Transverse colon (tissue), 4 donors: ENCODE measurements at regions not wholly inside any gene's neighbourhood (a gene's known extent, or its start where the extent isn't known, plus 50 kb on each side); places are given as distances from the start of the nearest gene placed in this dataset.
"Not testable (repeated sequence)": the region's sequence is repeated elsewhere in the genome, so short reads cannot be mapped to it uniquely, and the experiment has no call there.

Source experiments
- DNase-seq: peaks from one replicate; pipeline ENCODE4 v3.0.0-alpha.2; 2019
- H3K27ac ChIP-seq, 4 donors: fragments of 200-600 bp; sonication (generic); 2 replicates each; pipeline ENCODE4 v1.5.1; 2016 to 2018; ENCODE audit warnings: inconsistent platforms in 4 of 4
- H3K27me3 ChIP-seq: fragments of 200-600 bp; sonication (generic); 2 replicates; pipeline ENCODE4 v1.5.1; 2017; ENCODE audit warnings: inconsistent platforms
- H3K36me3 ChIP-seq, 4 donors: fragments of 200-600 bp; sonication (generic); 2 replicates each; pipeline ENCODE4 v1.5.1; 2017 to 2019; ENCODE audit warnings: inconsistent platforms in 4 of 4
- H3K4me1 ChIP-seq, 4 donors: fragments of 200-600 bp; sonication (generic); 2 replicates each; pipeline ENCODE4 v1.5.1; 2017 to 2020; ENCODE audit warnings: inconsistent platforms in 4 of 4
- H3K4me3 ChIP-seq, 4 donors: fragments of 200-600 bp; sonication (generic); 1 replicate in 1 of 4; 2 replicates in 3 of 4; pipeline versions ENCODE4 v1.5.1 to v1.6.1; 2017 to 2019; ENCODE audit warnings: inconsistent platforms in 4 of 4
- H3K9me3 ChIP-seq, 2 donors: fragments of 200-600 bp; sonication (generic); 2 replicates each; pipeline ENCODE4 v1.5.1; 2017 to 2019; ENCODE audit warnings: inconsistent platforms in 2 of 2
- EP300 ChIP-seq: sonication (generic); formaldehyde crosslinking; IDR thresholded peaks from one replicate; pipeline ENCODE4 v1.6.1; 2017; ENCODE audit warnings: antibody characterized with exemption, low read depth
- POLR2A ChIP-seq: fragments of 450-650 bp; IDR thresholded peaks from one replicate; pipeline ENCODE4 v1.6.1; 2016; ENCODE audit warnings: antibody characterized with exemption, mild to moderate bottlenecking, moderate library complexity
- POLR2AphosphoS5 ChIP-seq, 3 donors: sonication (generic); formaldehyde crosslinking; IDR thresholded peaks; one replicate each; pipeline ENCODE4 v1.6.1; 2016; ENCODE audit warnings: antibody characterized with exemption in 3 of 3
- WGBS, 2 donors: methylation state at CpG; one replicate each; pipeline ENCODE4 v1.1.5; 2018; ENCODE audit warnings: low coverage in 1 of 2; 5-methylcytosine and 5-hydroxymethylcytosine counted together
- in situ Hi-C, 4 donors: fragments of 200-750 bp; cut with MboI; loops; one replicate each; pipeline versions ENCODE4 v1.15.0 to v1.15.1; 2017; ENCODE audit warnings: low sequenced_read_pairs in 3 of 4, low pct_ligation_motif_present in 1 of 4, low pct_unique_long_range_greater_than_20kb in 1 of 4
- intact Hi-C: fragments of 100-400 bp; cut with DNase I; formaldehyde crosslinking; loops from one replicate; pipeline ENCODE4 v1.15.1; 2023; ENCODE audit warnings: low total_unique reads
- TF ChIP-seq, protein P1 (sequence below), 5 experiments: fragments of 200-600 bp in 3 of 5; fragments of 450-650 bp in 2 of 5; sonication (generic) in 3 of 5; IDR thresholded peaks; 1 replicate in 2 of 5; 2 replicates in 3 of 5; pipeline ENCODE4 v1.5.1; 2016 to 2017; ENCODE audit warnings: antibody characterized with exemption in 5 of 5, inconsistent platforms in 3 of 5, mild to moderate bottlenecking in 2 of 5, moderate library complexity in 1 of 5

DNA sequence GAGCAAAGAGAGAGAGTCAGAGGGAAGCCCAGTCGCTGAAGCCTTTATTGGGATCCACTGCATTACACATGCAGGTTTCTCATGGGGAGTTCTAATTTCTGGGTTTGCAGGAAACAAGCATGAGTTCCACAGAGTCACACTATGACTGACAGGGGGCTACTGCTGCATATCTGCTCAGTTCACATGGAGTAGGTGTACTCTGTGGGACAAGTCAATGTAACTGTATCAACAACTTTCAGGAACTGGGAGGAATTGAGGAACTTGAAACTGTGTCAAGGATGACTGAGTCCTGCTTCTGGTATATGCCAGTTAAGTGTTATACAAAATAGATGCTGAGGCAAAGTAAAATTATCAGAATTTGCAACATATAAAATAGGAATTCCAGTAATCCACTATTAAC is 110.8 kb downstream of the NPAP1 start:
- in situ Hi-C loops: loop anchor here in 1 of 4 donors (25.0 kb wide), 1 partner anchor 701 kb away; no protein-coding TSS in a partner anchor
- Histone ChIP-seq H3K36me3 (no peaks in the 10 kb centered on the region), H3K4me1 (no peaks in the 10 kb centered on the region), H3K27ac (no peak overlapping the region), H3K9me3 (no peaks in the 10 kb centered on the region), H3K27me3 (no peaks in the 10 kb centered on the region), H3K4me3 (no peak overlapping the region)
- no peak for DNase-seq
- intact Hi-C loops: no loop called here
- WGBS, 2 donors: 73% methylated on average over 1 of the region's 1 CpG; no CpG with 5 or more reads in 1 of the 2 donors
- no peak for TF ChIP-seq POLR2AphosphoS5 (IDR thresholded peaks at IDR 0.05)
- no peak for TF ChIP-seq EP300
- TF ChIP-seq, protein P1, sequence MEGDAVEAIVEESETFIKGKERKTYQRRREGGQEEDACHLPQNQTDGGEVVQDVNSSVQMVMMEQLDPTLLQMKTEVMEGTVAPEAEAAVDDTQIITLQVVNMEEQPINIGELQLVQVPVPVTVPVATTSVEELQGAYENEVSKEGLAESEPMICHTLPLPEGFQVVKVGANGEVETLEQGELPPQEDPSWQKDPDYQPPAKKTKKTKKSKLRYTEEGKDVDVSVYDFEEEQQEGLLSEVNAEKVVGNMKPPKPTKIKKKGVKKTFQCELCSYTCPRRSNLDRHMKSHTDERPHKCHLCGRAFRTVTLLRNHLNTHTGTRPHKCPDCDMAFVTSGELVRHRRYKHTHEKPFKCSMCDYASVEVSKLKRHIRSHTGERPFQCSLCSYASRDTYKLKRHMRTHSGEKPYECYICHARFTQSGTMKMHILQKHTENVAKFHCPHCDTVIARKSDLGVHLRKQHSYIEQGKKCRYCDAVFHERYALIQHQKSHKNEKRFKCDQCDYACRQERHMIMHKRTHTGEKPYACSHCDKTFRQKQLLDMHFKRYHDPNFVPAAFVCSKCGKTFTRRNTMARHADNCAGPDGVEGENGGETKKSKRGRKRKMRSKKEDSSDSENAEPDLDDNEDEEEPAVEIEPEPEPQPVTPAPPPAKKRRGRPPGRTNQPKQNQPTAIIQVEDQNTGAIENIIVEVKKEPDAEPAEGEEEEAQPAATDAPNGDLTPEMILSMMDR (IDR thresholded peaks at IDR 0.05): no peak
- no peak for TF ChIP-seq POLR2A

DNA sequence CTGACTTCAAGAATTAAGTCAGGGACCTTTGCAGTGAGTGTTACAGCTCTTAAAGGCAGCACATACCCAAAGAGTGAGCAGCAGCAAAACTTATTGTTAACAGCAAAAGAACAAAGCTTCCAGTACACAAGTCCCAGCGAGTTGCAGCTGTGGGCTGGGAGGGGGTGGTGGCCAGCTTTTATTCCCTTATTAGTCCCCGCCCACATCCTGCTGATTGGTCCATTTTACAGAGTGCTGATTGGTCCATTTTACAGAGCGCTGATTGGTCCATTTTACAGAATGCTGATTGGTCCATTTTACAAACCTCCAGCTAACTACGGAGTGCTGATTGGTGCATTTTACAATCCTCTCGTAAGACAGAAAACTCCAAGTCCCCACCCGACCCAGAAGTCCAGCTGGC is 127.0 kb downstream of the NPAP1 start:
- WGBS, 2 donors: 71% methylated on average over 6 of the region's 6 CpGs; no CpG with 5 or more reads in 1 of the 2 donors
- DNase-seq, H3K4me1 ChIP-seq, intact Hi-C loops, H3K27ac ChIP-seq, H3K27me3 ChIP-seq, H3K9me3 ChIP-seq, in situ Hi-C loops, H3K36me3 ChIP-seq, H3K4me3 ChIP-seq: not testable (repeated sequence)

DNA sequence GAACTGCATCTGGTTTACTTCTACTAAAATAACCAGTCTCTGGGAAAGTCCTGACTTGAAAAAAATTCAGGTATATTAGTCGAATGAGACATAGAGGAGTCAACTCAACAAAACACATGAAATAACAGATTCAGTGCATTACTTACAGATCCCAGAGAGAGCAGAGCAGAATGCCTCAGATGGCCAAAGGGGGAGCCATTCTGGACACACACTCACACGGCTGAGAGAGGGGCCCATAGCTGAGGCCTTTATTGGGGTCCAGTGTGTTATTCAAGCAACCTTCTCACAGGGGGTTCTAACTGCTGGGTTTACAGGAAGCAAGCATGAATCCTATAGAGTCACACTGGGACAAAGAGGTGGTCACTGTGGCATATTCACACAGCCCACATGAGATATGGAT is 135.1 kb upstream of the SNRPN start:
- Histone ChIP-seq H3K36me3 (no peaks in the 10 kb centered on the region), H3K4me1 (no peaks in the 10 kb centered on the region), H3K4me3 (no peak overlapping the region), H3K27me3 (no peaks in the 10 kb centered on the region), H3K9me3 (peaks cover 0 to 5% of the 10 kb centered on the region in 2 donors), H3K27ac (no peak overlapping the region)
- no peak for TF ChIP-seq POLR2A
- no peak for TF ChIP-seq POLR2AphosphoS5 (IDR thresholded peaks at IDR 0.05)
- no peak for TF ChIP-seq EP300
- TF ChIP-seq, protein P1 (IDR thresholded peaks at IDR 0.05): no peak
- in situ Hi-C loops (no loop called here), intact Hi-C loops (no loop called here)
- 60 to 100% methylated on average over 1 to 2 of the region's 2 CpGs for WGBS, 2 donors
- DNase-seq: no peak

DNA sequence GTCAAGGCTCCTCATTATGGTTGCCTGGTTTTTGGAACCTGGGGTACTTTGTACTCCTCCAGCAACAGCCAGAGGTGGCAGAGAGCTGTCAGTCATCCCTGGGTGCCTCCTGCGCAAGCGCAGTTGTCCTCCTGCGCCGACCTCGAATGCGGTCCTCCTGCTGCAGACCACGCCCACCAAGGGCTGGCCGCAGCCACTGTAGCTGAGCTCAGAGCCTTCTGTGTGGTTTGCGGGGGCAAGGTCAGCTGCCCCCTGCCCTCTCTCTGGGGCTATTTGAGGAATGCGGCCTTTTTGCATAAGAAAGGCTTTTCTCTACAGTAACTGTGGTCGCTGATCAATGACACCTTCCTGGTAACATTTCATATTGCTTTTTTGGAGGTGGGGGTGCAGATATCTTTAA is 131.3 kb upstream of the SNRPN start:
- Histone ChIP-seq H3K27ac (no peak overlapping the region), H3K27me3 (no peaks in the 10 kb centered on the region), H3K4me1 (no peaks in the 10 kb centered on the region), H3K36me3 (no peaks in the 10 kb centered on the region), H3K9me3 (peaks cover 0 to 5% of the 10 kb centered on the region in 2 donors), H3K4me3 (no peak overlapping the region)
- in situ Hi-C loops (no loop called here), intact Hi-C loops (no loop called here)
- DNase-seq: no peak
- 48 to 62% methylated on average over 3 to 7 of the region's 11 CpGs for WGBS, 2 donors
- no peak for TF ChIP-seq EP300
- no peak for TF ChIP-seq POLR2AphosphoS5 (IDR thresholded peaks at IDR 0.05)

DNA sequence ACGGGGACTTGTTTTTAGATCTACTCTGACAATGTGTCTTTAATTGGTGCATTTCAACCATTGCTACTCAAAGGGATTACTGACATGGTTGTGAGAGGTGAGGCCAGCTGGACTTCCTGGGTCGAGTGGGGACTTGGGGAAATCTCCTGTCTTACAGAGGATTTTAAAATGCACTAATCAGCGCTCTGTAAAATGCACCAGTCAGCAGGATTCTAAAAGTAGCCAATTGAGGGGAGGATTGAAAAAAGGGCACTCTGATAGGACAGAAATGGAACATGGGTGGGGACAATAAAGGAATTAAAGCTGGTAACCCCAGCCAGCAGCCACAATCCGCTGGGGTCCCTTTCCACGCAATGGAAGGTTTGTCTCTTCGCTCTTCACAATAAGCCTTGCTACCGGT is 122.5 kb upstream of the SNRPN start:
- intact Hi-C loops (no loop called here), in situ Hi-C loops (no loop called here)
- 75 to 84% methylated on average over 5 to 7 of the region's 7 CpGs for WGBS, 2 donors
- Histone ChIP-seq H3K36me3 (no peaks in the 10 kb centered on the region), H3K4me1 (no peaks in the 10 kb centered on the region), H3K4me3 (no peak overlapping the region), H3K27ac (no peak overlapping the region), H3K9me3 (no peaks in the 10 kb centered on the region), H3K27me3 (no peaks in the 10 kb centered on the region)
- no peak for DNase-seq
- TF ChIP-seq POLR2A: no peak
- TF ChIP-seq EP300: no peak
- TF ChIP-seq, protein P1 (IDR thresholded peaks at IDR 0.05): no peak
- no peak for TF ChIP-seq POLR2AphosphoS5 (IDR thresholded peaks at IDR 0.05)
